ENCODE measurements at regions not wholly inside any gene's neighbourhood (a gene's known extent, or its start where the extent isn't known, plus 50 kb on each side); places are given as distances from the start of the nearest gene placed in this dataset.

- ChIA-PET POLR2A (no interaction called here), CTCF (no interaction called here)
- Mint-ChIP-seq H3K9me3 (no peaks in the 10 kb centered on the region), H3K4me3 (no peak overlapping the region), H3K36me3 (ENCODE audit: low read depth) (no peaks in the 10 kb centered on the region), H3K27ac (no peak overlapping the region), H3K27me3 (no peaks in the 10 kb centered on the region), H3K4me1 (no peaks in the 10 kb centered on the region)
- intact Hi-C loops (cut with micrococcal nuclease), result no loop called here
- DNase-seq, result no peak
- ATAC-seq (ENCODE audit: low read depth), result no peak
- TF ChIP-seq CTCF (IDR thresholded peaks at IDR 0.05), result no peak
These were observed 203.7 kb upstream of the ESRRG start for GRCh38 chr1:216926720-216927510.

- CTCF ChIA-PET, result no interaction called here
- POLR2A ChIA-PET, result no interaction called here
These were observed 202.9 kb upstream of the ESRRG start for GRCh38 chr1:216925962-216926625.

GRCh38 chr1:216924732-216925131 is 201.5 kb upstream of the ESRRG start:
- H3K4me1 Mint-ChIP-seq, result no peaks in the 10 kb centered on the region
- H3K9me3 Mint-ChIP-seq, result no peaks in the 10 kb centered on the region
- DNase-seq (no peak), ATAC-seq (ENCODE audit: low read depth) (no peak)
- no peak for TF ChIP-seq CTCF (IDR thresholded peaks at IDR 0.05)
- H3K36me3 Mint-ChIP-seq (ENCODE audit: low read depth), result no peaks in the 10 kb centered on the region
- H3K27me3 Mint-ChIP-seq, result no peaks in the 10 kb centered on the region
- H3K27ac Mint-ChIP-seq, result no peak overlapping the region
- intact Hi-C loops (cut with micrococcal nuclease), result no loop called here
- ChIA-PET POLR2A (no interaction called here), CTCF (no interaction called here)
- H3K4me3 Mint-ChIP-seq, result no peak overlapping the region

More at GRCh38 chr1:216925962-216926625, 202.9 kb upstream of the ESRRG start:
- Mint-ChIP-seq H3K36me3 (ENCODE audit: low read depth) (no peaks in the 10 kb centered on the region), H3K4me3 (no peak overlapping the region), H3K4me1 (no peaks in the 10 kb centered on the region), H3K27me3 (no peaks in the 10 kb centered on the region), H3K9me3 (no peaks in the 10 kb centered on the region), H3K27ac (no peak overlapping the region)
- TF ChIP-seq CTCF (IDR thresholded peaks at IDR 0.05), result no peak
- intact Hi-C loops (cut with micrococcal nuclease), result no loop called here
- DNase-seq, result no peak
- ATAC-seq (ENCODE audit: low read depth), result no peak

- intact Hi-C loops (cut with micrococcal nuclease), result no loop called here
- ChIA-PET POLR2A (no interaction called here), CTCF (no interaction called here)
- Mint-ChIP-seq H3K36me3 (ENCODE audit: low read depth) (no peaks in the 10 kb centered on the region), H3K27ac (no peak overlapping the region), H3K4me1 (no peaks in the 10 kb centered on the region), H3K4me3 (no peak overlapping the region), H3K27me3 (no peaks in the 10 kb centered on the region), H3K9me3 (no peaks in the 10 kb centered on the region)
- DNase-seq, result no peak
- TF ChIP-seq CTCF (IDR thresholded peaks at IDR 0.05), result no peak
- ATAC-seq (ENCODE audit: low read depth), result no peak
These were observed 200.4 kb upstream of the ESRRG start for GRCh38 chr1:216923601-216924000.

GRCh38 chr1:216922406-216922805 is 199.2 kb upstream of the ESRRG start:
- ChIA-PET CTCF (no interaction called here), POLR2A (no interaction called here)
- no peak overlapping the region for H3K27ac Mint-ChIP-seq
- H3K4me1 Mint-ChIP-seq, result no peaks in the 10 kb centered on the region
- DNase-seq (no peak), ATAC-seq (ENCODE audit: low read depth) (no peak)
- H3K9me3 Mint-ChIP-seq, result no peaks in the 10 kb centered on the region
- TF ChIP-seq CTCF (IDR thresholded peaks at IDR 0.05), result no peak
- H3K27me3 Mint-ChIP-seq, result no peaks in the 10 kb centered on the region
- intact Hi-C loops (cut with micrococcal nuclease), result no loop called here
- no peaks in the 10 kb centered on the region for H3K36me3 Mint-ChIP-seq (ENCODE audit: low read depth)
- H3K4me3 Mint-ChIP-seq, result no peak overlapping the region

Data from activated B cell treated with CpG ODN at 0.5 μM for 24 hours (primary cell).